Rectal smooth muscle tissue (tissue), 1 donor: ENCODE measurements at regions not wholly inside any gene's neighbourhood (a gene's known extent, or its start where the extent isn't known, plus 50 kb on each side); places are given as distances from the start of the nearest gene placed in this dataset.

ENCODE experiments used
- H3K27ac ChIP-seq: one replicate; pipeline ENCODE4 v1.7.0; 2013; ENCODE audit warnings: low read depth, low read length, inconsistent platforms
- H3K27me3 ChIP-seq: one replicate; pipeline ENCODE4 v1.7.0; 2013; ENCODE audit warnings: low read length; ENCODE audit not compliant: control insufficient read depth, insufficient read depth
- H3K36me3 ChIP-seq: one replicate; pipeline ENCODE4 v1.7.0; 2013; ENCODE audit warnings: low read length; ENCODE audit not compliant: control insufficient read depth, insufficient read depth
- H3K4me1 ChIP-seq: one replicate; pipeline ENCODE4 v1.7.0; 2013; ENCODE audit warnings: low read length; ENCODE audit not compliant: control insufficient read depth, insufficient read depth
- H3K4me3 ChIP-seq: one replicate; pipeline ENCODE4 v1.7.0; 2013; ENCODE audit warnings: low read length
- H3K9ac ChIP-seq: one replicate; pipeline ENCODE4 v1.7.0; 2013; ENCODE audit warnings: low read length

GRCh38 chr5:125023673-125024072, 277.2 kb upstream of the ZNF608 start:
- no peaks in the 10 kb centered on the region for H3K36me3 ChIP-seq
- H3K4me1 ChIP-seq, result no peaks in the 10 kb centered on the region
- H3K9ac ChIP-seq, result no peak overlapping the region

GRCh38 chr5:125026867-125027731, 280.7 kb upstream of the ZNF608 start:
- no peak overlapping the region for H3K4me3 ChIP-seq

More at GRCh38 chr5:125023673-125024072, 277.2 kb upstream of the ZNF608 start:
- no peak overlapping the region for H3K4me3 ChIP-seq
- no peak overlapping the region for H3K27ac ChIP-seq
- H3K27me3 ChIP-seq, result no peaks in the 10 kb centered on the region

GRCh38 chr5:125032286-125032685, 285.8 kb upstream of the ZNF608 start:
- Histone ChIP-seq H3K4me3 (no peak overlapping the region), H3K27ac (no peak overlapping the region), H3K27me3 (no peaks in the 10 kb centered on the region), H3K9ac (no peak overlapping the region), H3K36me3 (no peaks in the 10 kb centered on the region), H3K4me1 (no peaks in the 10 kb centered on the region)

More at GRCh38 chr5:125026867-125027731, 280.7 kb upstream of the ZNF608 start:
- Histone ChIP-seq H3K27me3 (no peaks in the 10 kb centered on the region), H3K27ac (no peak overlapping the region), H3K4me1 (no peaks in the 10 kb centered on the region), H3K36me3 (no peaks in the 10 kb centered on the region), H3K9ac (no peak overlapping the region)

GRCh38 chr5:125033602-125034001, 287.2 kb upstream of the ZNF608 start:
- Histone ChIP-seq H3K27ac (no peak overlapping the region), H3K4me1 (no peaks in the 10 kb centered on the region), H3K27me3 (no peaks in the 10 kb centered on the region), H3K36me3 (no peaks in the 10 kb centered on the region), H3K9ac (no peak overlapping the region), H3K4me3 (no peak overlapping the region)

- H3K9ac ChIP-seq, result no peak overlapping the region
- H3K27me3 ChIP-seq, result no peaks in the 10 kb centered on the region
- H3K4me1 ChIP-seq, result no peaks in the 10 kb centered on the region
- H3K4me3 ChIP-seq, result no peak overlapping the region
- no peak overlapping the region for H3K27ac ChIP-seq
- H3K36me3 ChIP-seq, result no peaks in the 10 kb centered on the region
These were observed 287.9 kb upstream of the ZNF608 start for GRCh38 chr5:125034331-125034730.

- Histone ChIP-seq H3K4me1 (no peaks in the 10 kb centered on the region), H3K9ac (no peak overlapping the region), H3K27me3 (no peaks in the 10 kb centered on the region), H3K27ac (no peak overlapping the region), H3K4me3 (no peak overlapping the region), H3K36me3 (no peaks in the 10 kb centered on the region)
These were observed 290.1 kb upstream of the ZNF608 start for GRCh38 chr5:125036494-125036893.

GRCh38 chr5:125037020-125037419, 290.6 kb upstream of the ZNF608 start:
- no peaks in the 10 kb centered on the region for H3K27me3 ChIP-seq
- no peaks in the 10 kb centered on the region for H3K4me1 ChIP-seq
- H3K36me3 ChIP-seq, result no peaks in the 10 kb centered on the region
- H3K9ac ChIP-seq, result no peak overlapping the region
- no peak overlapping the region for H3K4me3 ChIP-seq
- H3K27ac ChIP-seq, result no peak overlapping the region

GRCh38 chr5:125037530-125037929, 291.1 kb upstream of the ZNF608 start:
- no peaks in the 10 kb centered on the region for H3K36me3 ChIP-seq
- H3K27me3 ChIP-seq, result no peaks in the 10 kb centered on the region
- H3K9ac ChIP-seq, result no peak overlapping the region
- H3K4me3 ChIP-seq, result no peak overlapping the region
- no peaks in the 10 kb centered on the region for H3K4me1 ChIP-seq
- no peak overlapping the region for H3K27ac ChIP-seq

GRCh38 chr5:125038477-125038876, 292.0 kb upstream of the ZNF608 start:
- Histone ChIP-seq H3K27ac (no peak overlapping the region), H3K27me3 (no peaks in the 10 kb centered on the region), H3K36me3 (no peaks in the 10 kb centered on the region), H3K9ac (no peak overlapping the region), H3K4me3 (no peak overlapping the region), H3K4me1 (peaks cover 1% of the 10 kb centered on the region)

GRCh38 chr5:125041798-125042197, 295.4 kb upstream of the ZNF608 start:
- no peak overlapping the region for H3K27ac ChIP-seq
- H3K27me3 ChIP-seq, result no peaks in the 10 kb centered on the region
- H3K9ac ChIP-seq, result no peak overlapping the region
- peaks cover 9% of the 10 kb centered on the region for H3K4me1 ChIP-seq
- H3K4me3 ChIP-seq, result no peak overlapping the region
- H3K36me3 ChIP-seq, result no peaks in the 10 kb centered on the region

- Histone ChIP-seq H3K4me3 (no peak overlapping the region), H3K27ac (no peak overlapping the region)
These were observed 295.9 kb upstream of the ZNF608 start for GRCh38 chr5:125042261-125042890.

GRCh38 chr5:125043781-125044391, 297.4 kb upstream of the ZNF608 start:
- no peaks in the 10 kb centered on the region for H3K27me3 ChIP-seq
- no peak overlapping the region for H3K9ac ChIP-seq
- peaks cover 9% of the 10 kb centered on the region for H3K4me1 ChIP-seq
- H3K27ac ChIP-seq, result no peak overlapping the region
- H3K4me3 ChIP-seq, result no peak overlapping the region
- no peaks in the 10 kb centered on the region for H3K36me3 ChIP-seq

More at GRCh38 chr5:125042261-125042890, 295.9 kb upstream of the ZNF608 start:
- H3K36me3 ChIP-seq, result no peaks in the 10 kb centered on the region
- peaks cover 9% of the 10 kb centered on the region for H3K4me1 ChIP-seq
- no peaks in the 10 kb centered on the region for H3K27me3 ChIP-seq
- no peak overlapping the region for H3K9ac ChIP-seq
